B cell (primary cell): ENCODE measurements at regions not wholly inside any gene's neighbourhood (a gene's known extent, or its start where the extent isn't known, plus 50 kb on each side); places are given as distances from the start of the nearest gene placed in this dataset.

Source experiments
- CTCF ChIP-seq: fragments of 200-600 bp; IDR thresholded peaks from one replicate; pipeline ENCODE4 v1.8.0; 2022; ENCODE audit warnings: antibody characterized with exemption, mild to moderate bottlenecking
- EZH2 ChIP-seq: IDR thresholded peaks from 2 replicates; pipeline ENCODE4 v1.6.1; 2012; ENCODE audit warnings: borderline replicate concordance, low read depth, mild to moderate bottlenecking, moderate library complexity, low read length; ENCODE audit not compliant: insufficient read depth, poor library complexity, severe bottlenecking

DNA sequence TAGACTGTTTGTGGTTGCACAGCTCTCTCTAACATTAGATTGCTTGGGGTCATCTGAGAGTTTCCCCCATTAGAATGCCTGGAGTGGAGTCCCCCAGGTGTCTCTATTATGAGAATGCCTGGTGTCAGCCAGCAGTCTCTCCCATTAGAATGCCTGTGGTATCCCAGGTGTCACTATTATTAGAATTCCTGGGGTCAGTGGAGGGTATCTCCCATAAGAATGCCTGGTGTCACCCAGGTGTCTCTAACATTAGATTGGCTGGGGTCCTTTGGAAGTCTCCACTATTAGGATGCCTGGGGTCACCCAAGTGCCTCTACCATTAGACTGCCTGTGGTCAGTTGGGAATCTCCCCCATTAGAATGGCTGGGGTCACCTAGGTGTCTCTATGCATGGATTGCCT lies 1495.1 kb downstream of the UQCRFS1 start:
- TF ChIP-seq CTCF, result no peak
- no peak for TF ChIP-seq EZH2
